ENCODE measurements at regions not wholly inside any gene's neighbourhood (a gene's known extent, or its start where the extent isn't known, plus 50 kb on each side); places are given as distances from the start of the nearest gene placed in this dataset.

- H3K27ac ChIP-seq: no peak overlapping the region
- TF ChIP-seq ZFX (IDR thresholded peaks at IDR 0.05; ENCODE audit: borderline replicate concordance) (no peak), CTCF (IDR thresholded peaks at IDR 0.05) (no peak)
Observed at GRCh38 chr5:73253047-73253660, 80.2 kb downstream of the TMEM174 start.

- no peak overlapping the region for H3K27ac ChIP-seq
- TF ChIP-seq CTCF (IDR thresholded peaks at IDR 0.05) (no peak), ZFX (IDR thresholded peaks at IDR 0.05; ENCODE audit: borderline replicate concordance) (no peak)
Observed at GRCh38 chr5:73250645-73251044, 77.7 kb downstream of the TMEM174 start.

- TF ChIP-seq CTCF (IDR thresholded peaks at IDR 0.05) (no peak), ZFX (IDR thresholded peaks at IDR 0.05; ENCODE audit: borderline replicate concordance) (no peak)
- no peak overlapping the region for H3K27ac ChIP-seq
Observed at GRCh38 chr5:73242735-73243134, 69.7 kb downstream of the TMEM174 start.

GRCh38 chr5:73238873-73239272 is 65.9 kb downstream of the TMEM174 start:
- no peak overlapping the region for H3K27ac ChIP-seq
- TF ChIP-seq ZFX (IDR thresholded peaks at IDR 0.05; ENCODE audit: borderline replicate concordance) (no peak), CTCF (IDR thresholded peaks at IDR 0.05) (no peak)

- H3K27ac ChIP-seq: no peak overlapping the region
- no peak for TF ChIP-seq ZFX (IDR thresholded peaks at IDR 0.05; ENCODE audit: borderline replicate concordance)
- no peak for TF ChIP-seq CTCF (IDR thresholded peaks at IDR 0.05)
Observed at GRCh38 chr5:73236541-73237128, 63.6 kb downstream of the TMEM174 start.

GRCh38 chr5:73234204-73234555 is 61.2 kb downstream of the TMEM174 start:
- TF ChIP-seq CTCF (IDR thresholded peaks at IDR 0.05) (no peak), ZFX (IDR thresholded peaks at IDR 0.05; ENCODE audit: borderline replicate concordance) (no peak)
- no peak overlapping the region for H3K27ac ChIP-seq

- H3K27ac ChIP-seq: no peak overlapping the region
- TF ChIP-seq ZFX (IDR thresholded peaks at IDR 0.05; ENCODE audit: borderline replicate concordance) (no peak), CTCF (IDR thresholded peaks at IDR 0.05) (no peak)
Observed at GRCh38 chr5:73233461-73234203, 60.6 kb downstream of the TMEM174 start.

Data from 22Rv1 (cell line).